SIG-M5 (cell line): ENCODE measurements at regions not wholly inside any gene's neighbourhood (a gene's known extent, or its start where the extent isn't known, plus 50 kb on each side); places are given as distances from the start of the nearest gene placed in this dataset.

Source experiments
- DNase-seq: peaks from one replicate; lab custom pipeline; 2025; lab: John Stamatoyannopoulos, UW

DNA sequence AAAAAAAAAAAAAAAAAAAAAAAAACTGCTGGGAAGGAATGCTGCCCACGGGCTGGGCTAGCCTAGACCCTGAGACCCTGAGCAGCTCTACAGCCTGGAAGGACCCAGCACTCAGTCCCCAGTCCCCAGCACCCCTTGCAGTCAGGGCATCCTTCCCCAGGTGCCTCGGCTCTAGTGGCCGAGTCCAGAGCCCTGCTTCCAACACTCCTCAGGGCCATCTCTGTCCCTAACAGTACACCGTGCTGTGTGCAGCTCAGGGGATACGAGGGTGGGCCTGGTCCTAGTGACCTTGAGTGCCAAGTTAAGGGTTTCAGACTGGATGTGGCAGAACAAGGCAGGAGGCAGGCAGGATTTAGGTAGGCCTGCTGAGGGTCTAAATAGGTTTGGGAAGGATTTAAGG, 50.2 kb upstream of the LRP8 start:
- DNase-seq = no peak

DNA sequence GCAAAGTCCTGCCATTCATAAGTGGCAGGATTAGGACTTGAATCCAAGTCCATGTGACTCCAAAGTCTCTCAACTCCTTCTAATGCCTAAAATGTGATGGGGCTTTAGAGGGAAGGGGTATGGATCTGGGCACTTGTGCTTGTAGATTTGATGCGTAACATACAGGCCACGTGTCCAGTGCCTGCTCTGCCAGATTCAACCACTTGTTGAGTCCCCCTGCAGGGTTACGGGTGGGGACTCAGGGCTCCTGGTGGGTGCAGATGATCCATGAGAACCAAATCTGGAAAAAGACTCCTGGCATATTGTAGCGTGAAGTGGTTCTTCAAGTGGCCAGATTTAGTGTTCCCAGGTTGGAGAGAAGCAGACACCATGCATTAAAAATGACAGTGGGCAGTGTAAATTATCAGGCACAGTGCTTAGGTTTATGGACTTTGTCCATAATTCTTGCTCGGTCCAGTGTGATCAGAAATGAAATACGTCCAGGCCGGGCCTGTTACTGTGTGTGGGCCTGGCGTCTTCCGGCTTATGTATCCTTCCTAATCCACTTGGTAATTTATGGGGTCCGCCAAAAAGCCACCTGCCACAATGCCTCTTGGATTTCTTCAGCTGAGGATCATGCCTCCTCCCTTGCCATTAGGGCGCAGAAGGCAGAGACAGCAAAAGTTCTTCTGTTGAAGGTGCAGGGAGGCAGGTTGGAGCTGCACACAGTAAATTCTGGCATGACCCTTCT, 51.2 kb upstream of the LRP8 start:
- DNase-seq = no peak

DNA sequence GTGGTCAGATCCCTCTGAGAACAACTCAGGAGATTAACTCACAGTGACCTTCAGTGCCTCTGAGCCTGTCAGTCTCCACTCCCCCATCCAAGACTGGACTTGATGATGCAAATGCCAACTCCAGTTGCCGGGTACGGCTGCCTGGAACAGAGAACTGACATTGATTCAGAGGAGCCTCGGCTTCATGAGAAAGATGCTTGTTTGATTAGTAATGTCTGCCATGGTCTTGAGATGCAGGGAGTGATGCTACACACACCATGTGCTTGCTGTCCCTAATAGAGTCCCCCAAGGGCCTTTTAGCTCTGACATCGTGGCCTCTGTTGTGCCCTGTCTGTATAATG, 51.8 kb upstream of the LRP8 start:
- DNase-seq = no peak

DNA sequence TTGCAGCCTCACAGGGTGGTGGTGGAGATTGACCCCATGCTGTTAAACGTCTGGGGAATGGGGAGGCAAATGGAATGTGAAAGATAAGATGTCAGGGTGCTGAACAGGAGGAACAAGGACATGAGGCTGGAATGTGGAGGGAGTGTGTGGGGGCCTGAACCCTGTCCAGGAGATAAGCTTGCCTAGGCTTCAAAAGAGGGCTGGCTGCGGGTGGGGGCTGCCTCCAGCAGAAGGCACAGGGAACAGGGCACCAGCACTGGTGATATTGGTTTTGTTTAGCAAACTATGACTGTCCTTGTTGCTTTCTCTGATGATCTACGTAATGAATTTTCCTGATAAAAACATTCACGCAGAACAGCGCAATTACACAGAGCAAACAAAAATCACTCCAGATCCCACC, 52.4 kb upstream of the LRP8 start:
- DNase-seq = no peak

DNA sequence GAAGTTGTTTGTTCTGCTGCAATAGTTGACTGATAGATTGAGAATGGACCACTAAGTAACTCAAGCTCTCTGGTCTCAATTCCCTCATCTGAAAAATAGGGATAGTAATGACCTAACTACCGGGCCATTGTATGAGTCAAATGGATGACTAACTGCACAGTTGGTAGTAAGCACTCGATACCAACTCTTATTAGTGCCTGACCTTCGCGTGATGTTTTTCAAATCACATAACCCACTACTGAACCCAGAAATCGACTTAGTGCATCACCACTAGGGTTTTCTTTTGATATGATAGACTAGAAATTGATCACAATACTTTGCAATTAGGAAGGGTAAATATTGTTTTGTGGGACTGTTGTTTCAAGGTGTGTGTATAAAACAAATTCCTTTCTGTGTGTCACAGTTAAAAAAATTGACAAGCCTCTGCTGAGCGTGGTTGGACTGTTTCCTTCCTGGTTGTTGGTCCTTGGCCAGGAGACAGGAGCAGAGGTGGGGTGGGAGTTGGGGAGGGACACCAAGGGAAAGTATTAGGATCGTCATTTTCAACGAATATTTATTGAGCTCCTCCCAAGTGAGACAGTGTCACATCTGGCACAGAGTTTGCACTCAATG, 54.0 kb upstream of the LRP8 start:
- no peak for DNase-seq

DNA sequence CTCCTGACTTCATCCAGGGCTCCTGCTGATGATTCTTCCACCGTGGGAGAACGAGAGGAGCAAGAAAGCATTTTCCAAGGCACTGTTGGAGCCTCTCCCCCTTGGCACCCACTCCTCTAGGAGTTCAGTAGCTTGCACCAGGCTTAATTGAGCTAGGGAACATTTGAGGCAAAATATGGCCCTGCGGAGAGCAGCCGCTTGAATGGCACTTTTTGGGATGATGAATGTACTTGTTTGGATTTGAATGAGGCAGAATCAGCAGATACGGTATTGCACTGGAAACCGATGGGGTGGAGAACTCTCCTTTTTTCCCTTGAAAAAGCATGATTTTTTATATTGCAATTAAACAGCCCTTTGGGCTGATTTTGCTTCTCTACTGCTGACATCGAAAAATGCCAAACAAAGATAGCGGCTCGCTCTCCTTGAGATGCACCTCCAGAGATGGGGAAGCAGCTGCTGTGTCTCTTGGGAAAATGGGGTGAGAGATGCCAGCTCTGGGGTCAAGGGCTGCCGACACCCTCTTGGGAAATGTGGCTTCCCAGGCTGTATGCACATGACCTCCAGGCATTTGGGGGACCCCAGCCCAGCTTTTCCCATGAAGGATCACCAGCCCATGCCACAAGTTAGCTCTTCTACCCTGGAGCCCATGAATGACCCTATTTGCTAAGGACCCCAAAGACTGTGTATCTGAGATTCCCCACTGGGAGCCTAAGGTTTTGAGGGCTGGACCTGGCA, 55.4 kb upstream of the LRP8 start:
- no peak for DNase-seq

DNA sequence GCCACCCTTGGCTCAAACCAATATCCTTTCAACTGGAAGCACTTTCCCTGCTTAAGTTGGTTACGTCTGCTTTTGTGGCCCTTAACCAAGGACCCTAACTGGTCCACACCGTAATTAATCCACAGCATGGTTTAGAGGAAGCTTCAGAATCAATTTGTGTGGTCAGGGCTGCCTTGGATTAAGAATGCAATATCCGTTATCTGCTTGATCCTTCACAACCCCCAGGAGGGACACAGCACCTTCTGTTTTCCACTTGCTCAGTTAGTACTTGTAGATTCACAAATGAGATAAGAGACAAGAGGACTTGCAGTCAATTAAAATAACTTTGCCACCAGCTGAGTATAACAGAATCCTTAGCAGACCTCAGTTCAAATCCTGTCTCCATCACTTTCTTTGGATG, 56.9 kb upstream of the LRP8 start:
- DNase-seq = no peak

DNA sequence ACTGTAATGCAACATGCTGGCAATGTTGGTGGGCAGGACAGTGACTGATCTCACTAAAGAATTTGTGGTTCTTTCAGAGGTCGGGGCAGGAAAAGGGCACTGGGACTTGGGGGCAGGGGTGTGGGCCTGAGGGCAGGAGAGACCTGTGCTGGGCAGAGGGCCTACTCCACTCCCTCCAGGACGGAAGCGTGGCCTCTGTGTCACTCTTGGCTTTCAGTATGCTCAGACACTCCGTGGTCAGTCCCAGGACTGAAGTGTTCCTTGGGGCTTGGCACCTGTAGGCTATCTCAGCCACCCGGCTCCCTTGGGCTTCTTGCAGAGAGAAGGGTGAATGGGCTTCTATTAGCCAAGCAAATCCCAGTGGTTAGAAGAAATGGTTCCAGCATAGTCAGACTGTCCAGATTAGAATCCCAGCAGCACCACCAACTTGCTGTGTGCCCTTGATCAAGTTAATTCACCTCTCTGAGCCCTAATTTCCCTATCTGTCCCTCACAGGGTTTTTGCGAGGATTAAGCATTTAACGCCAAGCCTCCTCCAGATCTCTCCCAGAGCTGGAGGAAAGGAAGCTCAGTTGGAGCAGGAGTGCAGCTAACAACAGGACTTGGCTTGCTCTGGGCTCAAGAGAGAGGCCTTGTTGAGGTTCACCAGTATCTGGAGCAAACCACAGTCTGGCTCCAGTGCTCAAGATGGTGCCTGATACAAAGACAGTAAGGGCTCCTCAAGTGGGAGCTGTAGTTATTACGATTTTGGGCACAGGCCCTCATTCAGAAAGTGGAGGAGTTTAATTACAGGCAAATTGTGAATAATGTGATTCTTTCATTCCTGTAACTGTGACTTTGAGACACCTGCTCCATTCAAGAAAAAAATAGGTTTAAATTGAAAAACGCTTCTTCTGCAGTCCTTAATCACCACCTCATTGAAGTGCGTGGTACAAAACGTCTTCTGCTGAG, 57.7 kb upstream of the LRP8 start:
- no peak for DNase-seq

DNA sequence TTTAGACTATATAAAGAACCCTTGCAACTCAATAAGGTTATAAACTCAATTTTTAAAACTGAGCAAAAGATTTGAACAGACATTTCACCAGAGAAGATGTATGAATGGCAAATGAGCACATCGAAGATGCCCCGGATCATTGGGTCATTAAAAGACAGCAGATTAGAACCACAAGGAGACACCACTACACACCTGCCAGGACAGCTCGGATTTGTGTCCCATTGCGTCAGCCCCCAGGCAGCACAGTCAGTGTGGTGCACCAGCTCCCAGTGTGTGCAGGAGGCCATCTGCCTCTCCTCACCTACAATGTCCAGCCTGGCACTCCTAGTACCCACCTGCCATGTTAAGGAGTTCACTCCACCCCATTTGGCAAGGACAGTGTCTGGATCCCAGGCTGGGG, 61.1 kb upstream of the LRP8 start:
- DNase-seq = no peak

DNA sequence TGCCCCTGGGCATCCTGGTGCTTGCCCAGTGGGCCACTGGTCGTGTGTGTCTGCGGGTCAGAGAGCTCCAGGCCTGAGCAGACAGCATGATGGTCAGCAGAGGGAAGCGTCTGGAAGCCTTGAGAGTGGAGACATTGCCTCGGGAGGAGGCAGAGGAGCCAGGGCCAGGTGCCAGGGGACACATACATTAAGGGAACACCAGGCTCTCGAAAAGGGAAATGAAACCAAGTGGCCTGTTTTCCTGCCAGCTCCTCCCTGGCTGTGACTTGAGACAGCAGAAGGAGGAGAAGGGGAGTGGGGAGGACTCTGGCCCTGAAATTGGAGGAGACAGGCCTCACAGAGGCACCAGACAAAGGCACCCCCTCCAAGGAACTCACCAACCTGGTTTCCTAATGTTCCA, 62.4 kb upstream of the LRP8 start:
- DNase-seq = peak; percentile 52

DNA sequence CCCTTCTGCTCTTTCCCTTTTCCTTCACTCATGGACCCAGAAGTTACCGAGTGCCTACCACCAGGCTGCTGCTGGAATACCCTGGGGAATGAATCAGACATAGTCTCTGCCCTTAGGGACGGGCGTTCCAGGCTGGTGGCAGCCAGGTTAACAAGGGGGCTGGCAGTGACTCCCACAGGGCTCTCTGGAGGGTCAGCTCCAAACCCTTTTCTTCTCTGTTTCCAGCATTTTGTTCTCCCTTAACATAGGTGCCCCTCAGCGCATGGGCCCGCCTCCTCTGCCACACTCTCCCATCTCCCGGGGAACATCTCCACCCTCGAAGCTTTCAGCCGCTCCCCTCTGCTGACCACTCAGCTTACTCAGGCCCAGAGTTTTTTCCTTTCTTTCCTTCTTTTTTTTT, 62.9 kb upstream of the LRP8 start:
- DNase-seq = no peak

DNA sequence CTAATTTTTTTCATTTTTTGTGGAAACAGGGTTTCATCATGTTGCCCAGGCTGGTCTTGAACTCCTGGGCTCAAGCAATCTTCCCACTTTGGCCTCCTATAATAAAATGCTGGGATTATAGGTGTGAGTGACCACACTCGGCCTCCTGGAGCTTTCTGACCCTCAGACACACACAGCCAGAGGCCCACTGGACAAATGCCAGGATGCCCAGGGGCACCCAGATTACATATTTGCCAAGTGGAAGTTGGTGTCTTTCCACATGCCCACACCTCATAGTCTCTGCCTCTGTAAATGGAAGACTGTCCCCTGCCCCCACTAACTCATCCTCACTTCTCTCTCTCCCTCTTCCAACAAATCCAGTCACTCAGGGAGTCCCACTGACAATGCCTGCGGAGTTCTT, 63.4 kb upstream of the LRP8 start:
- DNase-seq = no peak

DNA sequence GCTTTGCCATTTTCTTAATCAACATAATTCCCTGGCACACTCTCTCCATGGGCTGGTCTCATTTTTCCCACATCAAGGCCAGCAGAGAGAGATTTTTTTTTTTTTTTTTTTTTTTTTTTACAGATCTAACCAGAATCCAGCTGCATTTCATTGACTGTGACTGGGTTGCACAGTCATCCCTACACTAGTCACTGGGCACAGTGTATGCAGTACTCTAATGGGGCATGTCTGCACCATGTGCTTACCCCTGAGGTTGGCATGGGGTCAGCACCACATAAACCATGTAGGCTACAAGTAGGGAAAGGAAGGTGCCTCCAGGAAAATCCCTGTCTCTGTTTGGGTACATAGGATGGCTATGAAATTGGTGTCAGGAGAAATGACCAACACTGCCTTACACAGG, 64.1 kb upstream of the LRP8 start:
- DNase-seq = no peak

DNA sequence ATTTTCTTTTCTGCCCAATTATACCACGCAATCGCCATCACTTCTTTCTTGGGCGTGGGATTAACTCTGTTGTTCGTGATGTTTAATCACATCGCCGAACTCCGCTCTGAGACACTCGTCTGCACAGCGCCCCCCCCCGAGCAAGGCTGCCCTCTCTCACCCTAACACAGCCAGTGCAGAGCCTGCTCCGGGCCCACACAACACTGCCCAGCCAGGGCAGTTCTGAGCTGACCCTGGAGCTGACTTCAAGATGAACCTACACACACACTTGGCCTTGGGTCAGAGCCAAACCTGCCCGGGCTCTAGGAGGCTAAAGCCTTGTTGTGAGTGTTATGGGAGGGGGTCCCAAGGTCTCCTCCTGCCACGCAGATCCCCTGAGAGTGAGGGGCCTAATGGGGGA, 64.6 kb upstream of the LRP8 start:
- no peak for DNase-seq

DNA sequence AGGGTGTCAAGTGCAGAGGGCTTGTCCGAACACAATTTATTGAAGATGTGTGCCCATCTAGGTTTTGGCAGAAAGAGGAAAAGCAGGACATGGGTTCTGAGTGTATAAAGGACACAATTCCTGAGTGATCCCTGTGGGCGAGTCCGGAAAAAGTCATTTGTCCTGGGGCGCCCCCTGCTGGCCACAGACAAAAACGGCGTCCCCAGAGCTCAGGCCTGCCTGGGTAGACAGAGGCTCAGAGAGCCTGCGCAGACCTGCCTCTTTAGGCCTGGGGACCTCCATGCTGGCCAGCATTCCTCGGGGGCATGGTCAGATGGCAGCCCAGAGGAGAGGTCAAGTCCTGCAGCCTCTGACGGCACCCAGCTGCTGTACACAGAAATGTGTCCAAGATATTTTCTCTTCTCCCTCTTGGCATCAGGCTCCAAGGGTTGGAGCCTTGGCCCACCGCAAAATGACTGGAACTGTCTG, 65.5 kb upstream of the LRP8 start:
- no peak for DNase-seq

DNA sequence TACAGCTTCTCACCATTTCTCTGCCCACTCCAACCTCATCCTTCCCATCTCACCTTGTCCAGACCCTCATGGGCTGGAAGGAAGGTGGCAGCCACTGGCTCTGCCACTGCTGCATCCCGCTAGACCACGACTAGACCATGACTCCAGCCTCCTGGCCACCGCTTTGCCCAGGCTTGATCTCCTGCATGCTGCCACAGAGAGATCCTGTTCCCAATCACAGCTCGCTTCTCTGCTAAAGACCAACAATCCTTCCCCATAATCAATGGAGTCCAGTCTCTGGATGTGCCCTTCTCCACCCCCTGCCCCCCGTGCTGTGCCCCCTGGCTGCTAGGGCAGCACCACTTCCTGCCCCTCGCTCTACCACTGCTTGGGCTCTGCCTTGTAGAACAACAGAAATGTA, 64.9 kb upstream of the DMRTB1 start:
- no peak for DNase-seq

DNA sequence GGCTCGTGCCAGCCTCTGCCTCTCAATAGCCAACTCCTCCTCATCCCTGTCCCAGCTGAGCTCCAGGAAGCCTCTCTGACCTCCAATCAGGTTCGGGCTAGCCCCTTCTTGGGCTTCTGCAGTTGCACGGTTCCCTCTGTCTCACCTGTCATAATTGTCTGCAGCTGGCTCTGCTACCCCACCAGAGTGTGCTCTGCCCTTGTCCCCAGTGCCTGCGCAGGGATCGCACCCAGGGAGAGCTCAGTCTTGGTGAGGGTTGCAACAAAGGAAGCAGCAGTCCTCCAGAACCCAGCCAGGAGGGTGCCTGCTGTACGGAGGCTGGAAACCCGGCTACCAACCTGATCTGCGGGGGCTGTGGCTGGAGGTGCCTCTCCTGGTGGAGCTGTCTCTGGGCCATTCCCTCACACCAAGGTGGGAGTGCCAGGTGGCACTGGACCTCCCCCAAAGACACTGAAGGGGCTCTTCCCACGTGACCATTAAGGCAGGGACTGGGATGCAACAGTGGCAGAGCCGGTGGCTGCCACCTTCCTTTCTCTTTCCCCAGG, 63.5 kb upstream of the DMRTB1 start:
- no peak for DNase-seq

DNA sequence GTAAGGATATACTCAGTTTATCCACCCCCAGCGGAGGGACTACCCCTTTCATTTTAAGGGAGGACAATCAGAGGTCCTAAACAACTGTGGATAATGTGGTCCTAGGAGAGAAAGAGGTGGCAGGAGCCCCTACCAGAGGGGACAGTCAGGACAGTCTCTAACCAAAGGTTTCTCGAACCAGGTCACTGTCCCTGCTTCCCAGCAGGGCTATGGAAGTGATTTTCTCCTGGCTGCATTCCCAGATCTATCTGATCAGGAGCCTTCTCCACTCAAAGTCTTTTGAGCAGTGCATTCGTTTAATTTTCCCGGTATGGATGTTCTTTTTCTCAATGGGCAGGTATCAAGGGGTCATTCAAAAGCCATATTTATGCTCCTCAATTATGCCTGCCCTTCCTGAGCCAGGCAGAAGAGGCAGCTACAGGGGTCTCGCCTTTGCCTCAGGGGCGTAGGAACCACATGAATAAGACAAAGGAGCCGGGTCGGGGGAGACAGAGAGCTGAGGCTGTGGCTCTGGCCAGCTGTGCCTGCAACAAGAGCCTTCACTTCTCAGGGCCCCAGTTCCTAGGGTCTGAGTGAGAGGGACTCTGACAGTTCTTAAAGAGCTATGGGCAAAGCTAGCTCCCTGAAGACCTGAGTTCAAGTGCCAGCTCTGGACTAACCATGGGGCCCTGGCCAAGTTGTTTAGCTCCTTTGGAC, 62.5 kb upstream of the DMRTB1 start:
- DNase-seq = no peak

DNA sequence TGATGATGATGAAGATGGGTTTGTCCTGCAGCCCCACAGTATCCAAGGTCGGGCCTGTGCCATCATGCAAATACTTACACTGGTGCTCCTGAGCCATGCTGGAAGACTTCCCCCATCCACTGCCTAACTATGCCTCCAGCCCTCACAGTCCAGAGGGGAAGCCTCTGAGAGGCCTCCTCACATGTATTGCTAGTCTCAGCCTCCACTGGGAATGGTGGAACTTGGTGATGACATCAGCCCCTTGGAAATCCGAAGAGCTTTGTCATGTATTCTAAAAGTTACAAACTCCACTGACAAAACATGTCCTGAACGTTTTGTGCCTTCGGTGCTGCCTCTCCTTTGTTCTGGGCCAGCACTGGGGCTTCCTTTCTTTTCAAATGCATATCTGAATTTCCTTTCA, 61.1 kb upstream of the DMRTB1 start:
- DNase-seq = no peak

DNA sequence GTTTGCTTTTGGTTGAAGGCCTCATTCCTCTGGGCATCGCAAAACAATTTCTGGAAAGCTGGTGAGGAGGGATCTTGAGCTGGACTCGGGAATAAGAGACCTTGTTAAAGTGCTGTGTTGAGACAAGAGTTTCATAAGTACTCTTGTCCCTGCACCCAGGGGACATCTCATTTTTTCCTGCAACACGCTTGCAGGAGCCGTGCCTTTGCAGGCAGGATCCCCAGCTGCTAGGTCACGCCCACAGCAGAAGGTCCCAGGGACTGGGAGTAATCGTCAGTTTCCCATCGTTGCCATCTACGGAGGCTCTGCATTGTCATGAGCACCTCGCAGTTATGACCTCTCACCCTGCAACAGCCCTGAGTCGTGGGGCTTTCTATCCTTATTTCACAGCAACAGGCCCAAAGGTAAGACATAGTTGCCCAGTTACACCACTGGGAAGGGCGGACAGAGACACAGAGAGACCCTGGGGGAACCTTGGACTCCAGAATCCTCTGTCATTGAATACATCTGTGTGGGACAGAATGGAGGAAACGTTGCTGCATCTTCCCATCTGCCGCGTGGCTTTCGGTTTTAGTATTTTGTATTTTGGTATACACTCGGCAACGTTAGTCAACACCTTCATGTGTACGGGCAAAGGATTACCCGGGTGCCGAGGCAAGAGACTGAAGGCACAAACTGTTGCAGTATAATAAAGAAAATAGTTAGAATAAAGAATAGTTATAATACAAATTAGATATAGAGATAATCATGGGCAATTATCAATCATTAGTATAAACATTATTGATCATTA, 60.4 kb upstream of the DMRTB1 start:
- DNase-seq = no peak
